ENCODE measurements at regions not wholly inside any gene's neighbourhood (a gene's known extent, or its start where the extent isn't known, plus 50 kb on each side); places are given as distances from the start of the nearest gene placed in this dataset.

DNA sequence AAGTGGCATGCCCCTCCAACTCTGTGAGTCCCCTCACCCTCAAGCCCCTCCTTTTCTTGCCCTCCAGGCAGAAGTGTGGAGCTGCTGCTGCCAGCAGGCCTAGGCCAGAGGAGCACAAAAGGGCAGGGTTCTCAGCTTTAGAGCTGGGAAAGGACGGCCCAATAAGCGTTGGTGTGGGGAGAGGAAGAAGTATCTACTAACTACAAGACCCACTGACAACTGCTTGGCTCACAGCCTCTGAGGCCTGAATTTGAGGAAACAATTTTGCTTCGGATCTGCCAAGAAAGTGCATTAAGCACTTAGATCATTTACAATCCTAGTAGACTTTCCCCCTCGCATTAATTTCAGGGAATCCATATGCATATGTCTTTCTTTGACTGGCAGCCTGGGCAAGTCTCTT, 179.4 kb downstream of the SNX18 start:
- TF ChIP-seq, protein P1, sequence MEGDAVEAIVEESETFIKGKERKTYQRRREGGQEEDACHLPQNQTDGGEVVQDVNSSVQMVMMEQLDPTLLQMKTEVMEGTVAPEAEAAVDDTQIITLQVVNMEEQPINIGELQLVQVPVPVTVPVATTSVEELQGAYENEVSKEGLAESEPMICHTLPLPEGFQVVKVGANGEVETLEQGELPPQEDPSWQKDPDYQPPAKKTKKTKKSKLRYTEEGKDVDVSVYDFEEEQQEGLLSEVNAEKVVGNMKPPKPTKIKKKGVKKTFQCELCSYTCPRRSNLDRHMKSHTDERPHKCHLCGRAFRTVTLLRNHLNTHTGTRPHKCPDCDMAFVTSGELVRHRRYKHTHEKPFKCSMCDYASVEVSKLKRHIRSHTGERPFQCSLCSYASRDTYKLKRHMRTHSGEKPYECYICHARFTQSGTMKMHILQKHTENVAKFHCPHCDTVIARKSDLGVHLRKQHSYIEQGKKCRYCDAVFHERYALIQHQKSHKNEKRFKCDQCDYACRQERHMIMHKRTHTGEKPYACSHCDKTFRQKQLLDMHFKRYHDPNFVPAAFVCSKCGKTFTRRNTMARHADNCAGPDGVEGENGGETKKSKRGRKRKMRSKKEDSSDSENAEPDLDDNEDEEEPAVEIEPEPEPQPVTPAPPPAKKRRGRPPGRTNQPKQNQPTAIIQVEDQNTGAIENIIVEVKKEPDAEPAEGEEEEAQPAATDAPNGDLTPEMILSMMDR (conservative IDR thresholded peaks at IDR 0.05; ENCODE audit: low read length): no peak
- no peak for TF ChIP-seq EZH2phosphoT487 (IDR thresholded peaks at IDR 0.05; ENCODE audit: borderline replicate concordance, low read depth, low read length)
